ENCODE measurements at regions not wholly inside any gene's neighbourhood (a gene's known extent, or its start where the extent isn't known, plus 50 kb on each side); places are given as distances from the start of the nearest gene placed in this dataset.

- Histone ChIP-seq H2BK20ac (ENCODE audit: low read length) (no peak overlapping the region), H3K23ac (ENCODE audit: insufficient read length) (no peak overlapping the region), H4K91ac (replicated peaks; ENCODE audit: insufficient read length, low read length) (no peak overlapping the region), H2BK12ac (ENCODE audit: low read depth, low read length) (no peak overlapping the region), H3K36me3 (ENCODE audit: control insufficient read depth in 2 of 4, insufficient read depth in 4 of 4, low read length in 3 of 4) (no peaks in the 10 kb centered on the region), H2AFZ (ENCODE audit: low read length) (no peak overlapping the region), H2BK5ac (ENCODE audit: low read depth, low read length) (no peak overlapping the region), H4K20me1 (replicated peaks in 1 of 2; ENCODE audit: control insufficient read depth in 1 of 2, insufficient read depth in 2 of 2, low read length in 2 of 2) (no peaks in the 10 kb centered on the region), H2BK15ac (ENCODE audit: low read length) (no peak overlapping the region), H4K8ac (ENCODE audit: extremely low read depth, insufficient read depth, low read length) (no peak overlapping the region), H3K27me3 (replicated peaks in 1 of 4; ENCODE audit: control insufficient read depth in 3 of 4, extremely low read depth in 1 of 4, insufficient read depth in 3 of 4, low read length in 3 of 4) (no peaks in the 10 kb centered on the region), H3K56ac (replicated peaks; ENCODE audit: insufficient read length, low read depth, low read length) (no peak overlapping the region), H3K79me1 (ENCODE audit: low read depth, low read length) (no peaks in the 10 kb centered on the region), H3K18ac (ENCODE audit: extremely low read depth, low read length) (no peak overlapping the region), H4K5ac (ENCODE audit: insufficient read length, low read depth, low read length) (no peak overlapping the region), H2BK120ac (replicated peaks; ENCODE audit: low read depth, low read length) (no peak overlapping the region), H3K4me3 (ENCODE audit: extremely low read depth in 1 of 4, insufficient read depth in 2 of 4, low read depth in 3 of 4, low read length in 4 of 4) (no peak overlapping the region), H3K9me3 (ENCODE audit: insufficient read depth in 2 of 2, low read depth in 1 of 2, low read length in 1 of 2) (no peaks in the 10 kb centered on the region), H2AK5ac (ENCODE audit: low read depth, low read length) (no peak overlapping the region), H3K23me2 (ENCODE audit: low read depth, low read length) (no peaks in the 10 kb centered on the region), H3K4me1 (replicated peaks in 1 of 4; ENCODE audit: control insufficient read depth in 3 of 4, insufficient read depth in 4 of 4, low read length in 3 of 4) (peaks cover 0 to 5% (median 3%) of the 10 kb centered on the region in 4 experiments; a peak in 4 of 7 replicates), H3K27ac (ENCODE audit: low read depth, low read length) (no peak overlapping the region), H3K4ac (replicated peaks; ENCODE audit: insufficient read length, low read depth, low read length) (no peak overlapping the region), H3K14ac (ENCODE audit: insufficient read length) (no peak overlapping the region), H3K79me2 (ENCODE audit: control insufficient read depth in 1 of 2, insufficient read depth in 2 of 2, low read length in 2 of 2) (no peaks in the 10 kb centered on the region), H3K4me2 (ENCODE audit: insufficient read depth in 1 of 2, low read depth in 2 of 2, low read length in 2 of 2) (no peak overlapping the region), H3K9ac (replicated peaks in 1 of 4; ENCODE audit: extremely low read depth in 1 of 4, low read depth in 3 of 4, low read length in 3 of 4) (no peak overlapping the region)
- CTCF ChIA-PET (ENCODE audit: partially characterized antibody), result interaction anchor here (1.3 to 1.6 kb wide), 4 partner anchors 11 to 90 kb away, joined by 3 to 5 read pairs (median 4); no protein-coding TSS in a partner anchor
- WGBS, 2 experiments (ENCODE audit: extremely low coverage in 1 of 2, insufficient coverage in 1 of 2, insufficient read length in 1 of 2, insufficient replicate concordance in 2 of 2, low coverage in 1 of 2, low lambda C conversion rate in 2 of 2, missing lambda C conversion rate in 1 of 2), result 85% methylated on average over 3 of the region's 3 CpGs; no CpG with 5 or more reads in 1 of the 2 experiments
- POLR2A ChIA-PET (ENCODE audit: partially characterized antibody), result interaction anchor here (1.2 to 1.4 kb wide), 2 partner anchors 8 to 15 kb away, joined by 3 read pairs; no protein-coding TSS in a partner anchor
- DNase-seq (ENCODE audit: low read depth in 1 of 2, low spot score in 2 of 2), result no peak
- no peak for FAIRE-seq
- TF ChIP-seq CBX5 (IDR thresholded peaks at IDR 0.05; ENCODE audit: low read depth, low read length), result no peak
Observed at GRCh38 chr3:124597979-124598378, 132.3 kb upstream of the UMPS start.
